Trophoblast cell (in vitro differentiated cells and primary cell): ENCODE measurements at regions not wholly inside any gene's neighbourhood (a gene's known extent, or its start where the extent isn't known, plus 50 kb on each side); places are given as distances from the start of the nearest gene placed in this dataset.

Experiments
- DNase-seq, 2 donors: peaks; one replicate each; pipeline ENCODE4 v3.0.0-alpha.2; 2016
- H2AFZ ChIP-seq: 2 replicates; pipeline ENCODE4 v1.6.1; 2013; ENCODE audit warnings: low read length, moderate library complexity, mild to moderate bottlenecking; ENCODE audit not compliant: insufficient read depth, poor library complexity
- H2AK5ac ChIP-seq: 2 replicates; pipeline ENCODE4 v1.6.1; 2013; ENCODE audit warnings: mild to moderate bottlenecking, low read length
- H2BK120ac ChIP-seq: 2 replicates; pipeline ENCODE4 v1.6.1; 2013; ENCODE audit warnings: low read length, mild to moderate bottlenecking, moderate library complexity; ENCODE audit not compliant: insufficient read depth, poor library complexity
- H2BK12ac ChIP-seq: 2 replicates; pipeline ENCODE4 v1.6.1; 2013; ENCODE audit warnings: mild to moderate bottlenecking, low read length, moderate library complexity
- H2BK5ac ChIP-seq: 2 replicates; pipeline ENCODE4 v1.6.1; 2013; ENCODE audit warnings: low read length, low read depth, moderate library complexity, mild to moderate bottlenecking; ENCODE audit not compliant: poor library complexity
- H3K14ac ChIP-seq: 2 replicates; pipeline ENCODE4 v1.6.1; 2013; ENCODE audit warnings: mild to moderate bottlenecking, low read length
- H3K18ac ChIP-seq: 2 replicates; pipeline ENCODE4 v1.6.1; 2013; ENCODE audit warnings: mild to moderate bottlenecking, low read length
- H3K23ac ChIP-seq: 2 replicates; pipeline ENCODE4 v1.6.1; 2013; ENCODE audit warnings: low read length
- H3K27ac ChIP-seq: 2 replicates; pipeline ENCODE4 v1.5.1; 2013; ENCODE audit warnings: low read depth, mild to moderate bottlenecking, inconsistent platforms, low read length, moderate library complexity
- H3K27me3 ChIP-seq: 2 replicates; pipeline ENCODE4 v1.6.1; 2013; ENCODE audit warnings: inconsistent platforms, mild to moderate bottlenecking, low read length, moderate library complexity; ENCODE audit not compliant: insufficient read depth
- H3K36me3 ChIP-seq, 2 experiments: 1 replicate in 1 of 2; 2 replicates in 1 of 2; pipeline ENCODE4 v1.6.1; 2013; ENCODE audit warnings: low read length in 2 of 2, mild to moderate bottlenecking in 2 of 2, moderate library complexity in 1 of 2; ENCODE audit not compliant: insufficient read depth in 2 of 2, control insufficient read depth in 1 of 2
- H3K4ac ChIP-seq: 2 replicates; pipeline ENCODE4 v1.6.1; 2013; ENCODE audit warnings: low read depth, mild to moderate bottlenecking, low read length, moderate library complexity
- H3K4me1 ChIP-seq, 2 experiments: 1 replicate in 1 of 2; 2 replicates in 1 of 2; pipeline ENCODE4 v1.6.1; 2013; ENCODE audit warnings: low read length in 2 of 2, mild to moderate bottlenecking in 2 of 2, moderate library complexity in 1 of 2; ENCODE audit not compliant: insufficient read depth in 2 of 2, control insufficient read depth in 1 of 2
- H3K4me2 ChIP-seq: 2 replicates; pipeline ENCODE4 v1.6.1; 2013; ENCODE audit warnings: inconsistent platforms, mild to moderate bottlenecking, low read length, moderate library complexity
- H3K4me3 ChIP-seq: 2 replicates; pipeline ENCODE4 v1.5.1; 2013; ENCODE audit warnings: mild to moderate bottlenecking, low read depth, low read length, inconsistent platforms
- H3K79me1 ChIP-seq: one replicate; pipeline ENCODE4 v1.6.1; 2013; ENCODE audit warnings: low read length
- H3K79me2 ChIP-seq: 2 replicates; pipeline ENCODE4 v1.6.1; 2013; ENCODE audit warnings: low read length, mild to moderate bottlenecking; ENCODE audit not compliant: control insufficient read depth, insufficient read depth, poor library complexity
- H3K9ac ChIP-seq: 2 replicates; pipeline ENCODE4 v1.6.1; 2013; ENCODE audit warnings: mild to moderate bottlenecking, low read length
- H3K9me3 ChIP-seq: 2 replicates; pipeline ENCODE4 v1.6.1; 2013; ENCODE audit warnings: low read depth, mild to moderate bottlenecking, control low read depth, inconsistent platforms, low read length; ENCODE audit not compliant: insufficient read depth
- H4K12ac ChIP-seq: 2 replicates; pipeline ENCODE4 v1.6.1; 2013; ENCODE audit warnings: low read depth, mild to moderate bottlenecking, low read length, moderate library complexity
- H4K8ac ChIP-seq: 2 replicates; pipeline ENCODE4 v1.6.1; 2013; ENCODE audit warnings: low read depth, mild to moderate bottlenecking, low read length, moderate library complexity
- H4K91ac ChIP-seq: one replicate; pipeline ENCODE4 v1.6.1; 2013; ENCODE audit warnings: low read depth, mild to moderate bottlenecking, low read length, moderate library complexity
- WGBS: extraction: QIAGEN DNeasy Blood & Tissue Kit; methylation state at CpG from one replicate; pipeline ENCODE4 v1.1.7; 2013; ENCODE audit warnings: missing lambda C conversion rate; ENCODE audit not compliant: insufficient read length, insufficient coverage; ENCODE audit errors: extremely low coverage; 5-methylcytosine and 5-hydroxymethylcytosine counted together

- no peak for DNase-seq
- no peaks in the 10 kb centered on the region for H3K36me3 ChIP-seq
- no peak overlapping the region for H3K4me3 ChIP-seq
- H3K27ac ChIP-seq = no peak overlapping the region
- H3K4ac ChIP-seq = no peak overlapping the region
- no peak overlapping the region for H3K14ac ChIP-seq
- H2AK5ac ChIP-seq = no peak overlapping the region
- no peak overlapping the region for H2BK12ac ChIP-seq
- no peaks in the 10 kb centered on the region for H3K79me1 ChIP-seq
- H3K4me1 ChIP-seq = no peaks in the 10 kb centered on the region
- H2BK5ac ChIP-seq = no peak overlapping the region
- H3K4me2 ChIP-seq = no peak overlapping the region
- no CpG with 5 or more reads among the region's 21 CpGs for WGBS
- peaks cover 12% of the 10 kb centered on the region for H3K9me3 ChIP-seq
- H3K18ac ChIP-seq = no peak overlapping the region
- no peak overlapping the region for H2AFZ ChIP-seq
- no peak overlapping the region for H3K9ac ChIP-seq
- H3K79me2 ChIP-seq = no peaks in the 10 kb centered on the region
- no peak overlapping the region for H3K23ac ChIP-seq
- H4K8ac ChIP-seq = no peak overlapping the region
- H2BK120ac ChIP-seq = no peak overlapping the region
- no peak overlapping the region for H4K91ac ChIP-seq
- H4K12ac ChIP-seq = no peak overlapping the region
- no peaks in the 10 kb centered on the region for H3K27me3 ChIP-seq
Measured at GRCh38 chr3:84904816-84905555, 53.8 kb upstream of the CADM2 start.

- H2AFZ ChIP-seq = no peak overlapping the region
- H3K36me3 ChIP-seq = no peaks in the 10 kb centered on the region
- no peak overlapping the region for H4K8ac ChIP-seq
- H3K4ac ChIP-seq = no peak overlapping the region
- no peak overlapping the region for H3K9ac ChIP-seq
- H3K4me1 ChIP-seq = no peaks in the 10 kb centered on the region
- H2BK5ac ChIP-seq = no peak overlapping the region
- no peaks in the 10 kb centered on the region for H3K79me1 ChIP-seq
- no peak overlapping the region for H3K4me3 ChIP-seq
- no peak overlapping the region for H3K4me2 ChIP-seq
- H3K14ac ChIP-seq = no peak overlapping the region
- no peak for DNase-seq
- H3K27ac ChIP-seq = no peak overlapping the region
- H2AK5ac ChIP-seq = no peak overlapping the region
- H3K9me3 ChIP-seq = peaks cover 12% of the 10 kb centered on the region
- H3K23ac ChIP-seq = no peak overlapping the region
- no CpG with 5 or more reads among the region's 5 CpGs for WGBS
- no peak overlapping the region for H3K18ac ChIP-seq
- H4K12ac ChIP-seq = no peak overlapping the region
- no peak overlapping the region for H2BK120ac ChIP-seq
- no peak overlapping the region for H4K91ac ChIP-seq
- H3K79me2 ChIP-seq = no peaks in the 10 kb centered on the region
- no peaks in the 10 kb centered on the region for H3K27me3 ChIP-seq
- no peak overlapping the region for H2BK12ac ChIP-seq
Measured at GRCh38 chr3:84905556-84905920, 53.3 kb upstream of the CADM2 start.

- Histone ChIP-seq H3K79me2 (no peaks in the 10 kb centered on the region), H4K8ac (no peak overlapping the region), H3K4me1 (no peaks in the 10 kb centered on the region), H3K79me1 (no peaks in the 10 kb centered on the region), H2AK5ac (no peak overlapping the region), H3K9me3 (peaks cover 9% of the 10 kb centered on the region), H3K18ac (no peak overlapping the region), H3K14ac (no peak overlapping the region), H3K9ac (no peak overlapping the region), H3K27me3 (no peaks in the 10 kb centered on the region), H4K91ac (no peak overlapping the region), H2BK5ac (no peak overlapping the region), H2AFZ (no peak overlapping the region), H3K36me3 (no peaks in the 10 kb centered on the region), H2BK12ac (no peak overlapping the region), H2BK120ac (no peak overlapping the region), H3K4me2 (no peak overlapping the region), H4K12ac (no peak overlapping the region), H3K23ac (no peak overlapping the region), H3K27ac (no peak overlapping the region), H3K4me3 (no peak overlapping the region), H3K4ac (no peak overlapping the region)
- no CpG with 5 or more reads among the region's 6 CpGs for WGBS
- DNase-seq = no peak
Measured at GRCh38 chr3:84906065-84906464, 52.7 kb upstream of the CADM2 start.
